ENCODE measurements at regions not wholly inside any gene's neighbourhood (a gene's known extent, or its start where the extent isn't known, plus 50 kb on each side); places are given as distances from the start of the nearest gene placed in this dataset.
"Not testable (repeated sequence)": the region's sequence is repeated elsewhere in the genome, so short reads cannot be mapped to it uniquely, and the experiment has no call there.

DNA sequence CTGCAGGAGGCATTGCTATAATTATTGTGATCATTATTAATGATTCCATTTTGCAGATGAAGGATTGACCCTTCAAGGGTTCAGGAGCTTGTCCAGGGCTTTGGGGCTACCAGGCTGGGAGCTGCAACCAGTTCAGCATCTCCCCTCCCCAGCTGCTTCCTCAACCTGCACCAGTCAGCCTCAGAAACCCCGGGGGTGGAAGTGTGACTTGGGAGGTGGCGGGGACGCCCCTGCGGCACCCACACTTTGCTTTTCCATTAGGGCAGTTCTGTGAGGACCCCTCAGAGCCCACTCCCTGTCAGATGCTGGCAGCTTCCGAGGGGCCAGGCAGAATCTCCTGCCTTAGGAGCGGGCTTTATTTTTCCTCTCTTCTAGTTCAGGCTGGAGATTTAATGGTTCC is 85.6 kb downstream of the OLFM1 start:
- DNase-seq = no peak

GRCh38 chr9:135174248-135174647 is 86.8 kb downstream of the OLFM1 start:
- no peak for DNase-seq

DNA sequence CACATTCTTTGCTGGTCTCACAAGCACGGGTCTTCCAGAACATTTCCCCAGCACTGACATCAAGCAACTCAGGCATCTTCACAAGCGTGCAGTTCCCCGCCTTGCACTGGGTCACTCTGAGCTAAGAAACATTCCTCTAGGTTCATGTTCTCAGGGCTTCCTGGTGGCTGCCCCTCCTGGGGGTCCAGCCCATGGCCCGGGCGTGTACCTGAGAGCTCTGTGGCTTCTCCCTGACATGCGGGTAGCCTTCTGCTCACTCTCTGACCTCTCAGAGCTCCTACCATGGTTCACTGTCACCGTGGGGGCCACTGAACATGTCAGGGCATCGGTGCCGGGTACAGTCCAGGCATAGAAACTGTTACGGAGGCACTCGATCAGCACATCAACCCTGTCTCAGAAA is 87.5 kb downstream of the OLFM1 start:
- DNase-seq = no peak

DNA sequence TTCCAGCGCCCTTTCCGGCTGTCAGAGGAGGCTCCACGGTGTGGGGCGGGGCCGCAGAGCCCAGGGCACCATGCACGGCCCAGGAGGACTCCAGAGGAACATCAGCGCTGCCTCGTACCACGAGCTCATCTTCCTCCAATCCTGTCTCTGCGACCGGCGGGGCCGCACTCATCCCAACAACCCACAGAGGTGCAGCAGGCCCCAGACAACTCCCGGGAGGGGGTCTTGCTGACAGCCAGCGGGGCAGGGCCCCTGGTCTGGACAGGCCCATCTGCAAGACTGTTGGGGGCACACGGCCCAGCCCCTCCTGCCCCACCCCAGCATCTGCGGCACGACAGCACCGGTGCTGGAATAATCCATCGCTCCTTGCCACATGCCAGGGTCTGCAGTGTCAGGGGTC is 88.8 kb downstream of the OLFM1 start:
- no peak for DNase-seq

DNA sequence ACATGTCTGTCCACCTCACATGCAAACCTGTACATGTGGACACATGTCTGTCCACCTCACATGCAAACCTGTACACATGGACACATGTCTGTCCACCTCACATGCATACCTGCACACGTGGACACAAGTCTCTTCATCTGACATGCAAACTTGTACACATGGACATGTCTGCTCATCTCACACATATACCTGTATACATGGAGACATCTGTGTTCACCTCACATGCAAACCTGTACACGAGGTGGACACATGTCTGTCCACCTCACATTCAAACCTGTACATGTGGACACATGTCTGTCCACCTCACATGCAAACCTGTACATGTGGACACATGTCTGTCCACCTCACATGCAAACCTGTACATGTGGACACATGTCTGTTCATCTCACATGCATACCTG is 90.1 kb downstream of the OLFM1 start:
- not testable (repeated sequence) for DNase-seq

DNA sequence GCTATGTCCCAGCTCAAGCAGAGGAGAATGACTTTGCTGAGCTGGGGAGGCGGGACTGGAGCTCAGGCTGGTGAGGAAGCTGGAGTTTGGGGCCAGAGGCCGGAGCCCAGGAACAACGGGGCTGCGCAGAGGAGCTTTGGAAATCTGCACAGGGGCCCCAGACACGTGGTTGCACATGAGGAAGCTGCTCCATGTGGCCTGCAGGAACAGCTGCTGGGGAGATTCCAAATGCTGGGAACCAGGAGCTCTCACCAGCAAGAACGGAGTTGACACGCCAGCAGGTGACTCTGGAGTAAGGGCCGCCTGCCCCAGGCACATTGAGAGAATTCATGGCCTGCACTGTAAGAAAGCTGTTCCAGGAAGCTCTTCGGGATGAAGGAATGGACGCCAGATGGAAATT is 91.0 kb downstream of the OLFM1 start:
- DNase-seq = no peak

GRCh38 chr9:135179041-135179440 is 91.6 kb downstream of the OLFM1 start:
- DNase-seq = no peak

GRCh38 chr9:135179976-135180375 is 92.5 kb downstream of the OLFM1 start:
- no peak for DNase-seq

- DNase-seq = no peak
Observed at GRCh38 chr9:135180586-135180985, 93.1 kb downstream of the OLFM1 start.

- no peak for DNase-seq
Observed at GRCh38 chr9:135181336-135181735, 93.9 kb downstream of the OLFM1 start.

- not testable (repeated sequence) for DNase-seq
Observed at GRCh38 chr9:135181841-135182240, 94.4 kb downstream of the OLFM1 start.

DNA sequence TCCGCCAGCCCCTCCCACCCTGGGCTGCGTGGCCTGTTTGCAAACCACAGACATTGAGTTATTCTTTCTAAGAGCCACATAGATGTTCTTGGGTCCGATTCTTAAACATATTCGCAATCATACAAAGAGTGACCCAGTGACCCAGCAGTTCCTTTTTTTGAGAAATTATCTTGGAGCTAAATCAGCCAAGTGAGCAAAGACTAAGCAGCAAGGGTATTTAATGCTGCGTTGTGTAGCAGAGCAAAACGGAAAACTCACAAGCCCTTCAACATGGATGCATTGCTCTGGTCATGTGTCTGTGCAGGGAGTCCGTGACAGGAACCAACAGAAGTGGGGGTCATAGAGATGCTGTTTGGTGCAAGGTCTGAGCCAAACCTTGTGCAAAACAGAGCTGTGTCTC is 95.6 kb downstream of the OLFM1 start:
- no peak for DNase-seq

- DNase-seq = no peak
Observed at GRCh38 chr9:135183528-135184180, 96.2 kb downstream of the OLFM1 start.

DNA sequence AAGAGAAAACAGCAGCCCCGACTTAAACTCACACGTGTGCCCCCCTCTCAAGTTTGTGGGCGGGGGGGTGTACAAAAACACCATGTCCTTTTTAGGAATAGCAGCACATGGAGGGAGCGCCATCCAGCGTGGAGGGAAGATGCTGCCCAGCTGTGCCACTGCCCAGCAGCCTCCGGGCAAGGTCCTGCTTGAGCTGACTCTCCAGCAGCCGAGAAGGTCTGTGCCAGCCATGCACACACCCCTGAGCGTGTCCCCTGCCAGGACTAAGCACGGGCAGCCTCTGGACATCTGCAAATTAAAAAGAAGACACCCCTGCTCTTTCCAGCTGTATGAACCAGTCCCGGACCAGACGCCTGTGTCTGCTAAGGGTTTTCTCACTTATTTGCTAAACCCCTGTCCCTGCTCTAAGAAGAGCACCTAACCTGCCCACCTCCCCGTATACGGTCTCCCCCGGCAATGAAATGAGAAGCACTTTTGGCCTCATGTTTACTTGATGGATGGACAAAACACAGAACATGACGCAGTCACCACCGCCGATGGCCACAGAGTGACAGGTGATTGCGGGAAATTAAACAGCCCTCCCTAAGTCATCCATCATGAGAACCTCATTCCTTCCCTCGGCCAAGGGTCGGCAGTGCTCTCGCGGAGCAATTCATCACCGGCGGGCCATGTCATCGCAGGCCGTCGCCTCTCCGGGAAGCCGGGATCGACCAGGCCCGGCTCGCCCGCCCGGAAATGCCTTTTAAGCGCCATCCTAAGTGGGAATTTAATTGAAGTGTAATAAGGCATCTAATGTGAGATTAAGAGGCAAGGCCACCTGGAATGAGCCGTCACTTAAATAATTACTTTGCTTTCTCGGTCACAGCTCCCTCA is 96.9 kb downstream of the OLFM1 start:
- DNase-seq = no peak

- DNase-seq = no peak
Observed at GRCh38 chr9:135185060-135185459, 97.6 kb downstream of the OLFM1 start.

GRCh38 chr9:135186248-135187164 is 99.0 kb downstream of the OLFM1 start:
- no peak for DNase-seq

DNA sequence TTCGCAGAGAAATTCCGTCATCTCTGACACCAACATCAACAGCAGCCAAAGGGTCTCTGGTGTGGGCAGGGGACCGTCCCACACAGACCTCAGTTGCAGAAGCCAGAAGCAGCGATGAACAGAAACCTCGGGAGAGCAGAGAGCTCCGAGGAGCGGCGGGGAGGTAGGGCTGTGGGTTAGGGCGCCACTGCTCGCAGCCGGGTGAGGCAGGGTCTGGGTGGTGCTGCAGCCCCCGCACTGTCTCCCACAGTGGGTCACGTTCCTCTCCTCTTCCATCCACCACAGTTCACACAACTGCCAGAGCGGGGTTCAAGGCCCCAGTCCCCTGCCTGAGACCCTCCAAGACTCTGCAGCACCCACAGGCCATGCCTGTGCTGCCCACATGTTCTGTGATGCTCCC is 99.9 kb downstream of the OLFM1 start:
- DNase-seq = no peak

GRCh38 chr9:135188681-135189151 is 101.2 kb downstream of the OLFM1 start:
- DNase-seq = no peak

GRCh38 chr9:135189497-135189896 is 102.0 kb downstream of the OLFM1 start:
- DNase-seq = no peak

DNA sequence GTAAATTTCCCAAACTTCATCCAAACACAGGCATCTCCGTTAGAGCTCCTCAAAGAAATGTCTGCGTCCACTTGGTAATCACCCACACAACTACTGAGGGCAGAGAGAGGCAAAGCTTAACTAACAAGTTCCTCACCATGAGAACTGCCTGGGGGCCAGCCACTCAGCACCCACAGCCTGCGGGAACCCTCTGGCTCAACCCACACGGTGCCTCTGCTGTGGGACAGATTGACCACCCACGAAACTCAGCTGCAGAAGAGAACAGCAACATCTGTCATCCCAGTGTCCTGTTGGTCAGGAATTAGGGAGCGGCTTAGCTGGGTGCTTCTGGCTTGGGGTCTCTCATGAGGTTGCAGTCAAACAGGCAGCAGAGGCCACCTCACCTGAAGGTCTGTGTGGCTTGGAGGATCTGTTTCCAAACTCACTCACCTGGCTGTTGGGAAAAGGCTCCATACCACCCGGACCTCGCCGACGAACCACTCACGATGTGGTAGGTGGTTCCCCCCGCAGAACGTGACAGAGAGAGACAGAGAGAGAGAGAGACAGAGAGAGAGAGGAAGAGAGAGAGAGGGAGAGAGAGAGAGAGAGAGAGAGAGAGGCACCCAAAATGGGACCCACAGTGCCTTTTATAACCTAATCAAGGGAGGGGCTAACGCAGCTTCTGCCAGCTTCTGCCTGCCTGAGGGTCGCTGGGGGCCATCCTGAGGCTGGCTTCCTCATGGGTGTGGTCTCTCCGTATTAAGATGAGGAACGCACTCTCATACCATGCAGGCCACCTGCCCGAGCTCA is 103.5 kb downstream of the OLFM1 start:
- no peak for DNase-seq

GRCh38 chr9:135192686-135193085 is 105.2 kb downstream of the OLFM1 start:
- no peak for DNase-seq

- not testable (repeated sequence) for DNase-seq
Observed at GRCh38 chr9:135195975-135196374, 108.5 kb downstream of the OLFM1 start.

Data from activated naive CD4-positive, alpha-beta T cell treated with Interleukin-2 at 50 U/mL for 16 hours (primary cell).